ENCODE measurements at regions not wholly inside any gene's neighbourhood (a gene's known extent, or its start where the extent isn't known, plus 50 kb on each side); places are given as distances from the start of the nearest gene placed in this dataset.

DNA sequence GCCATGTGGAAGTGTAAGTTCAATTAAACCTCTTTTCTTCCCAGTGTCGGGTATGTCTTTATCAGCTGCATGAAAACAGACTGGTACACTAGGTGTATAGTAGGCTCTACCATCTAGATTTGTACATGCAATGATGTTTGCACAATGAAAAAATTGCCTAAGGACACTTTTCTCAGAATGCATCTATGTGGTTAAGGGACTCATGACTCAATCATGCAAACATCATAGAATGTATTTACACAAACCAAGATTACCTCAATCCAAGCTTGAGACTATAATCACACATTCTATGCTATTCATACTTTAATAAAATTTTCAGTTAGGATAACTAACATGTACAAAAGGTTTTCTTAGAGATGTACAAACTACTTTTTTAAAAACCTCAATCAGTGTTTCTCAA is 1164.5 kb downstream of the CDH12 start:
- TF ChIP-seq CTCF (IDR thresholded peaks at IDR 0.05 in 4 of 5, conservative IDR thresholded peaks at IDR 0.05 in 1 of 5) = no peak
- no peak for TF ChIP-seq POLR2A (IDR thresholded peaks at IDR 0.05)
